GM12875 (cell line): ENCODE measurements at regions not wholly inside any gene's neighbourhood (a gene's known extent, or its start where the extent isn't known, plus 50 kb on each side); places are given as distances from the start of the nearest gene placed in this dataset.

Source experiments
- H3K4me3 ChIP-seq: one replicate; pipeline ENCODE4 v1.5.1; 2011; ENCODE audit warnings: low read depth, low read length, control low read depth
- CTCF ChIP-seq: IDR thresholded peaks from 2 replicates; pipeline ENCODE4 v1.5.1; 2011; ENCODE audit warnings: low read depth, mild to moderate bottlenecking, control low read depth, inconsistent platforms, low read length, moderate library complexity, borderline replicate concordance; ENCODE audit not compliant: insufficient read depth

- H3K4me3 ChIP-seq, result no peak overlapping the region
- no peak for TF ChIP-seq CTCF
These were observed 86.9 kb upstream of the NWD2 start for GRCh38 chr4:37157476-37158167.

- no peak for TF ChIP-seq CTCF
- no peak overlapping the region for H3K4me3 ChIP-seq
These were observed 83.9 kb upstream of the NWD2 start for GRCh38 chr4:37160653-37161052.

- TF ChIP-seq CTCF, result no peak
- no peak overlapping the region for H3K4me3 ChIP-seq
These were observed 78.7 kb upstream of the NWD2 start for GRCh38 chr4:37165844-37166243.

GRCh38 chr4:37169956-37170355, 74.6 kb upstream of the NWD2 start:
- TF ChIP-seq CTCF, result no peak
- no peak overlapping the region for H3K4me3 ChIP-seq

GRCh38 chr4:37188100-37188499, 56.4 kb upstream of the NWD2 start:
- H3K4me3 ChIP-seq, result no peak overlapping the region
- TF ChIP-seq CTCF, result peak; percentile 22; the same call in 1 of the 2 replicates
